ENCODE measurements at regions not wholly inside any gene's neighbourhood (a gene's known extent, or its start where the extent isn't known, plus 50 kb on each side); places are given as distances from the start of the nearest gene placed in this dataset.

- TF ChIP-seq SMC3 (IDR thresholded peaks at IDR 0.05; ENCODE audit: low read depth, low read length) (no peak), CTCF (conservative IDR thresholded peaks at IDR 0.05; ENCODE audit: low read depth, low read length) (no peak), POLR2A (IDR thresholded peaks at IDR 0.05; ENCODE audit: low read depth, low read length) (no peak), MAZ (IDR thresholded peaks at IDR 0.05; ENCODE audit: borderline replicate concordance, low read depth, low read length) (no peak), MXI1 (IDR thresholded peaks at IDR 0.05; ENCODE audit: borderline replicate concordance, low read depth, low read length) (no peak), RAD21 (IDR thresholded peaks at IDR 0.05; ENCODE audit: low read length) (no peak), USF2 (IDR thresholded peaks at IDR 0.05; ENCODE audit: low read depth, low read length) (no peak), CHD1 (IDR thresholded peaks at IDR 0.05; ENCODE audit: low read depth, low read length) (no peak)
Observed at GRCh38 chr10:52446391-52446790, 132.3 kb downstream of the DKK1 start.

All from IMR-90 (cell line).